GM18499 (cell line): ENCODE measurements at regions not wholly inside any gene's neighbourhood (a gene's known extent, or its start where the extent isn't known, plus 50 kb on each side); places are given as distances from the start of the nearest gene placed in this dataset.

Experiments used
- ATAC-seq: cut with Tn5 transposase; IDR thresholded peaks from one replicate; pipeline ENCODE4 v1.9.1; 2021; ENCODE audit warnings: moderate number of reproducible peaks; ENCODE audit not compliant: insufficient read depth, unreplicated experiment

DNA sequence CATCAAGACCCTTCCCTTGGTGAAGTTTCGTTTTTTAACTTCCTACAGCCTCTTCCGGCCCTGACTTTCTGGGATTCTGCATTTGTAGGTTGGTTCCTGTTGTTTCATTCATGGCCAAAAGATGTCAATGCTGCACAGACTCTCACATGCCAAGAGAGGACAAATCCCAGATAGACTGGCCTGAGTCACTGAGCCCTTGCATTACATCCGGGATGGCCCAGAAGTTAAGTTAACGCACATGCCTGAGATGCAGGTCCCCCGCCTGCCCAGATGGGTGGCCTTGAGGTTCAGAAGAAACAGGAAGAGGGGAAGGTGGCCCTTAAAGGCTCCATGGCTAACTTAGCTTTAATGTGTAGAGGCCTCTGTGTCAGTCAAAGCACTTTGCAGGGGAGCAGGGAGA, 51.6 kb upstream of the SRGAP3 start:
- no peak for ATAC-seq

DNA sequence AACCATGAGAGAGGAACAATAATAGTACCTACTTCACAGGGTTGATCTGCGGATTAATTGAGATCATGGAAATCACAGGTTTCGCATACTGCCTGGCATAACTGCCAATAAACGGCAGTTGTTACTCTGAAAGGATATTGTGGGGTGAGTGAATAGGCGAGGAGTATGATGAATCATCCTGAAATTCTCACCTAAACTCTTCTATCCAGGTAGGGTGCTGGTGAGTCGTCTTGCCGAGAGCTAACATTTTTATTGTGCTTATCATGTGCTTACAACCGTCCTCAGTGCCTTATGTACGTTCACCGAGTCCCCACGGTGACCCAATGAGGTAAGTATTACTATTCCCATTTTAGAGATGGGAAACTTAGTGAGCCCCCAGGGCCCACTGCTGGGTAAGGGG, 52.4 kb upstream of the SRGAP3 start:
- ATAC-seq: no peak

DNA sequence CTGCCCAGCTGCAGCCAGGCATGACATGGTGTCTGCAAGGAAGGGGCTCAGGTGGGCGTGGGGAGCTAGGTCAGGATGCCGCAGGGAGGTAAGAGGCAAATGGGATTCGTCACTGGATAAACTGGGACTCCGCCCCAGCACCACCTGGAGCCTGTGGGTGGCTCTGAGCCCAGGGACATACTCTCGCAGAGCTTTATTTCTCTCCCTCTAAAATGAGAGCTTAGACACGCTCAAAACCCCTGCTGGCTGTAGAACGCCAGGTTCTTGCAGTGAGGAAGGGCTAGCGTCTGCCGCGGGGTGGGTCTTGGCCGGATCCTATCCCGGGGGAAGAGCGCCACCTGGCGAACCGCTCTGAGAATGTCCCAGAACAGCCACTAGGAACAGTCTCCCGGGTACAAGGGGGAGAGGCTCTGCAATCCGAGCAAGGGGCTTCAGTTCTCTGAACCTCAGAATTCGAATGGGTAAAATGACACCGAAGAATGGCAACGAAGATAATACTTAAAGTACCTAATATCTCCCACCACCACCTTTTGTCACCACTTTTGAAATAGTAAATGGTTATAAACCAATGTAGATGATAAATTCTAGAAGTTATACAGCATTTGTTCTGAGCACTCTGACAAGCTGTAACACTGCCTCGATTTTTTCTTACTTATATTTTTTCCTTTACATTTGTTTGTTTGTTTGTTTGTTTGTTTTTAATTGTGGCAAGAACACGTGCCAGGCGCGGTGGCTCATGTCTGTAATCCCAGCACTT, 53.2 kb upstream of the SRGAP3 start:
- ATAC-seq: peak; percentile 55

GRCh38 chr3:9308298-9308990, 54.4 kb upstream of the THUMPD3 start:
- no peak for ATAC-seq

- ATAC-seq: no peak
These were observed 52.8 kb upstream of the THUMPD3 start for GRCh38 chr3:9310043-9310442.

DNA sequence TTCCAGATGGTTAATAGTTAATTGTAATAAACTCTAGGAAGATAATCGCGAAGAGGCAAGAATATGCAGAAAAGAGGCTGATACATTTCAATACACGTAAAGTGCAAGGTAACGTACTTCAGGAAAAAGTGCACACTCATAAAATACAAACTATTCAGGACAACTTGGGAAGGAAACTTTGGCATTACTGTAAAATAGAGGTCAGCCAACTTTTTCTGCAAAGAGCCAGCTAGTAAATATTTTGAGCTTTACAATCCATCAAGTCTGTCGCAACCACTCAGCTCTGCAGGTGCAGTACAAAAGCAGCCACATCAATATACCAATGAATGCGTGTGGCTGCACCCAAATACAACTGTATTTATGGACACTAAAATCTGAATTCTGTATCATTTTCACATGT, 51.6 kb upstream of the THUMPD3 start:
- no peak for ATAC-seq
